GM21390 (cell line): ENCODE measurements at regions not wholly inside any gene's neighbourhood (a gene's known extent, or its start where the extent isn't known, plus 50 kb on each side); places are given as distances from the start of the nearest gene placed in this dataset.
"Not testable (repeated sequence)": the region's sequence is repeated elsewhere in the genome, so short reads cannot be mapped to it uniquely, and the experiment has no call there.

Source experiments
- ATAC-seq: cut with Tn5 transposase; IDR thresholded peaks from one replicate; pipeline ENCODE4 v1.9.1; 2021; ENCODE audit not compliant: unreplicated experiment

- ATAC-seq, result no peak
Observed at GRCh38 chr13:80946008-80946802, 605.3 kb upstream of the SPRY2 start.

DNA sequence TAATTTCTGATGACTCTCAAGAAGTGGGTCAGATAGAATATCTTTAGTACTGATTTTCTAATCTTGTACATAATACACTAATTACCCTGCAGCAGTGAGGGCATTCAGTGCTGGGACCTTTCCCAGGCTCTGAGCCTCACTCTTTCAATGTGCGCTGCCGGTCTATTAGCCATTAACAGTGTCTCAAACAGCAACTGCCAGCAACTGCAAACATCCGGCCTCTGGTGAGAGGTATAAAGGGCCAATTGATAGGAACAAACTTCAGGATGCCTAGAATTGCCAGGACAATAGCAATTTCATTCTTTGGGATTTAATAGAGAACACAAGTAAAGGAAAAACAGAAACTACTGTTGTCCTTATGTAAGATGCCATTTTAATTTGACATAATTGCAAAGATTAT, 604.4 kb upstream of the SPRY2 start:
- no peak for ATAC-seq

- ATAC-seq, result no peak
Observed at GRCh38 chr13:80939581-80939980, 598.7 kb upstream of the SPRY2 start.

- no peak for ATAC-seq
Observed at GRCh38 chr13:80931766-80932165, 590.8 kb upstream of the SPRY2 start.

GRCh38 chr13:80931118-80931517, 590.2 kb upstream of the SPRY2 start:
- ATAC-seq, result no peak

GRCh38 chr13:80928241-80928640, 587.3 kb upstream of the SPRY2 start:
- ATAC-seq, result no peak

DNA sequence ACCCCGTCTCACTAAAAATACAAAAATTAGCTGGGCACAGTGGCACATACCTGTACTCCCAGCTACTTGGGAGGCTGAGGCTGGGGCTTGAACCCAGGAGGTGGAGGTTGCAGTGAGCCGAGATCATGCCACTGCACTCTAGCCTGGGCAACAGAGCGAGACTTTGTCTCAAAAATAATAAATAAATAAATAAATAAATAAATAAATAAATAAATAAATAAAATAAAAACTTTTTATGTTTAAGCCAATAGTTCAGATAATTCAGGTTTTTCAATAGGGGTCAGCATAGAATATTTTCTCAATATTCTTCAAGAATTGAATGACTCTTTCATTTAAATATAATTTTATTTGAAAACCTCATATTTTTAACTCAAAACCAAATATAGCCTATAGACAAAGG, 585.1 kb upstream of the SPRY2 start:
- not testable (repeated sequence) for ATAC-seq

DNA sequence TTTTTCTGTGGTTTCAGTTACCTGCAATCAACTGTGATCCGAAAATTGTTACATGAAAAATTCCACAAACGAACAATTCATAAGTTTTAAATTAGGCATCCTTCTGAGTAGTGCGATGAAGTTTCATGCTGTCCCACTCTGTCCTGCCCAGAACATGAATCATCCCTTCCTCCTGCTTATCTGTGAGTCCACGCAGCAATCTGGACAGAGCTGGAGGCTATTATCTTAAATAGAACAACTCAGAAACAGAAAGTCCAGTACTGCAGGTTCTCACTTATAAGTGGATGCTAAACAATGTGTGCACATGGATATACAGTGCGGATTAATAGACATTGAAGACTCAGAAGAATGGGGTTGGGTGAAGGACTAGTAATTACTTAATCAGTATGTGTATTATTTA, 583.7 kb upstream of the SPRY2 start:
- ATAC-seq, result no peak

GRCh38 chr13:80923907-80924306, 583.0 kb upstream of the SPRY2 start:
- no peak for ATAC-seq

GRCh38 chr13:80921971-80922370, 581.0 kb upstream of the SPRY2 start:
- ATAC-seq, result no peak

- ATAC-seq, result no peak
Observed at GRCh38 chr13:80921541-80921940, 580.6 kb upstream of the SPRY2 start.

DNA sequence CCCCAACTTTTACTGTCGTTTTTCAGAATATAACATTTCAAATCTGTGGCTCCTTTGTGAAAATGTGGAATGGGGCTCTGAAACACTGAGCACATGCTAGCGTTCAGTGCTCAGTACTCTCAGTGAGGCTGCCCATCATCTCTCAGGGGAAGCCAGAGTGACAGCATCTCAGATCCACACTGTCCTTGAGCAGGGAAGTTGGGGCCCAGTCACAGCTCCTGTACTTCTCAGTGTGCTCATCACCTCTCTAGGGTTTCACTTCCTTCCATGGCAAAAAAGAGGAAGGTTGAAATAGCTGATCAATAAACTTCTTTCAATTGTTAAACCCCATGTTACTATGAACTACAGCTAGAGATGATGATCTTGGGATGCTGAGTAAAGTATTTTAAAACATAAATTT, 565.9 kb upstream of the SPRY2 start:
- ATAC-seq, result no peak

GRCh38 chr13:80904386-80904785, 563.5 kb upstream of the SPRY2 start:
- ATAC-seq, result no peak

DNA sequence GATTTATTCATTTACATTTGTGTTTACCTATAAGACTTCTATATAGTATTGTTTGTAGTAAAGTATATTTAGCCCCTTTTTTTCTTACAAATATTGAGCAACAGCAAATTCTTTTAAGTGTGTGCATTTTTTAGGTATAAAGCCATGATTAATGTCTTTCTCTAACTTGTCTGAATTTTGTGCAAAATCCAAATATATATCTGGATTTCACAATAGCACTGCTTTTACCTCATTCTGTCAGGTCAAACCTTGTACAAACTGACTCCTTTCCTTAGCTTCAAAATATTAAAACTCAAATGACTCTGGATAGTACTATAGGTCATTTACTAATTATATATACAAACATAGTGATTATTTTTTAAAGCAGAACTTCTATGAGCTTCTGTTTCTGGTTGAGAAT, 563.0 kb upstream of the SPRY2 start:
- no peak for ATAC-seq

- ATAC-seq, result no peak
Observed at GRCh38 chr13:80901530-80901929, 560.6 kb upstream of the SPRY2 start.

DNA sequence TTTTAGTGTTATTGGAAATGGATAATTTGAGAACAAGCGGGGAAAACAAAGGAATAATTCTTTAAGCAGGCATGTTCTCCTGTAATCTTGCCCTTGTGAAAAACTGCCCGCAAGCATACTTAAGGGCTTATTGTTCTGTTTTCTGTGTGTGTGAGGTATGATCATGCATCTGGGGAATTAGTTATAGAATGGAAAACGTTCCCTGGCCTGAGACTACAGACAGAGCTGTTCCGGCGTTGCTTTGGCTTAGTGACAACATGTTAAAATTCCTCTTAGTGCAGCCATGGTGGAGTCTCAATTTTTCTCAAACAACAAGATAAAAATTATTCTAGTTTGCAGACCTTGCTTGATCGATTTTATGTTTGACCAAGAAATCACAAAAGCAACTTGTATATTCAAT, 560.2 kb upstream of the SPRY2 start:
- no peak for ATAC-seq

GRCh38 chr13:80900561-80900960, 559.6 kb upstream of the SPRY2 start:
- ATAC-seq, result no peak

DNA sequence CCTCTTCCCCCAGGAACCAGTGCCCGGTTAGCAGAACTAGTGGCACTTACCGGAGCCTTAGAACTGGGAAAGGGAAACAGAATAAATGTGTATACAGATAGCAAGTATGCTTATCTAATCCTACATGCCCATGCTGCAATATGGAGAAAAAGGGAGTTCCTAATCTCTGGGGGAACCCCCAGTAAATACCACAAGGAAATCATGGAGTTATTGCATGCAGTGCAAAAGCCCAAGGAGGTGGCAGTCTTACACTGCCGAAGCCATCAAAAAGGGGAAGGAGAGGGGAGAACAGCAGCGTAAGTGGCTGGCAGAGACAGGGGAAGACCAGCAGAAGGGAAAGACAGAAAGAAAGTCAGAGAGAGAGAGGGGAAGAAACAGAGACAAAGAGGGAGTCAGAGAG, 556.7 kb upstream of the SPRY2 start:
- not testable (repeated sequence) for ATAC-seq

GRCh38 chr13:80894917-80895316, 554.0 kb upstream of the SPRY2 start:
- ATAC-seq, result no peak

DNA sequence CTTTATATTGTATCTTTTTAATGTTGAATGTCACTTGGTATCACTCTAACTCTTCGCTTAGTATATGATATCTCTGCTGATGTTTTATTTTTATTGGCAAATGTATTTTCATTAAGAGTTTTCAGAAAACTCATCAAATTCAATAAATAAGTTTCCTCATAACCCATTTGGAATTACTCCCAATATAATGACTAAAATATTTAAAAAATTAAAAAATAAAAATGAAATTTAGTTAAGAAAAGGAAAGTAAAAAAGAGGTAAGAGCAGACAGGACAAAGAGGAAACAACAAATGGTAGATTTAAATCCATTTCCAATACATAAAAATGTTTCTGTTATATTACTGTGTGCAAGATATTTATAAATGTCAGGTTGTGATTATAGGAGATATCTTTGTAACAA, 548.9 kb upstream of the SPRY2 start:
- no peak for ATAC-seq

DNA sequence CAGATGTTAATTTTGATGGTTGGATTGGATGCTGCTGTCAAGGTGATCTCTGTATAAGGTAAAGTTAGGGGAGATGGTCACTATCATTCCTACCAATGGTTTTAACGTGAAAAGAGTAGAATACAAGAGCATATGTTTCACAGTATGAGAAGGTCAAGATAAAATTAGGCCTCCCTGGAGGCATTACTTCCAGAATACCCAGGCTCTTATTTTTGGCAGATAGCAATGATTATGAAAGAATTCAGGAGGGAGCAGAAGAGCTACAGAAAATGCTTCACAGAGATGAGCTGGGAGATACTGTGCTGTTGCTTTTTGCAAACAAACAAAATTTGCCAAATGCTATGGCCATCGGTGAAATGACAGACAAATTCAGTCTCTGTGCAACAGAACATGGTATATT, 547.5 kb upstream of the SPRY2 start:
- ATAC-seq, result no peak

- no peak for ATAC-seq
Observed at GRCh38 chr13:80884056-80884785, 543.3 kb upstream of the SPRY2 start.

DNA sequence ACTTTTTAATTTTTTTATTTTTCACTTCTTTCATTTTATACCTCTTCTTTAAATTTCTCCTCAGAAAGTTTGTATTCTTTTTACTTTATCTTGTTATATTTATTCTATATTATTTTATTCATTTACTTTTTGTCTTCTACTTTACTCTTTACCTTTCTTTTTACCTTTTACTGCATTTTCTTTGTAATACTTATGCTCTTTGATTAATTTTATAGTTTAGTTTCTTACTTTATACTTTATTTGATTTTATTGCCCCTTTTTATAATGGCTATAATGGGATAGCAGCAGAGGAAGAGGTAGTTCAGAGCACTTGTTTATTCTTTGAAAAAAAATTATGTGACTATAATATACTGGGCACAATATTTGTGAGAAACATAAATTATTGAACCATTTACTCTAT, 542.6 kb upstream of the SPRY2 start:
- no peak for ATAC-seq
